ENCODE measurements at regions not wholly inside any gene's neighbourhood (a gene's known extent, or its start where the extent isn't known, plus 50 kb on each side); places are given as distances from the start of the nearest gene placed in this dataset.

- TF ChIP-seq CTCF (IDR thresholded peaks at IDR 0.05; ENCODE audit: insufficient read depth, low read depth, low read length): no peak
- TF ChIP-seq EZH2 (IDR thresholded peaks at IDR 0.05; ENCODE audit: insufficient read depth, low read length): no peak
Observed at GRCh38 chr2:120463996-120464395, 118.1 kb downstream of the INHBB start.

Data from astrocyte (in vitro differentiated cells and primary cell).